Neural progenitor cell (in vitro differentiated cells): ENCODE measurements at regions not wholly inside any gene's neighbourhood (a gene's known extent, or its start where the extent isn't known, plus 50 kb on each side); places are given as distances from the start of the nearest gene placed in this dataset.

Source experiments
- EZH2 ChIP-seq: fragments of 200-600 bp; sonication (generic); IDR thresholded peaks from 2 replicates; pipeline ENCODE4 v1.6.1; 2017; ENCODE audit warnings: antibody characterized with exemption, mild to moderate bottlenecking, moderate library complexity
- EZH2phosphoT487 ChIP-seq: fragments of 200-600 bp; sonication (generic); IDR thresholded peaks from 2 replicates; pipeline ENCODE4 v1.6.1; 2017; ENCODE audit warnings: antibody characterized with exemption
- TF ChIP-seq, protein P1 (sequence below): fragments of 200-600 bp; sonication (generic); IDR thresholded peaks from 2 replicates; pipeline ENCODE4 v1.5.1; 2017; ENCODE audit warnings: antibody characterized with exemption, mild to moderate bottlenecking

GRCh38 chr16:87080571-87081167 lies 236.5 kb downstream of the C16orf95 start:
- TF ChIP-seq EZH2phosphoT487 (no peak), EZH2 (no peak)
- TF ChIP-seq, protein P1, sequence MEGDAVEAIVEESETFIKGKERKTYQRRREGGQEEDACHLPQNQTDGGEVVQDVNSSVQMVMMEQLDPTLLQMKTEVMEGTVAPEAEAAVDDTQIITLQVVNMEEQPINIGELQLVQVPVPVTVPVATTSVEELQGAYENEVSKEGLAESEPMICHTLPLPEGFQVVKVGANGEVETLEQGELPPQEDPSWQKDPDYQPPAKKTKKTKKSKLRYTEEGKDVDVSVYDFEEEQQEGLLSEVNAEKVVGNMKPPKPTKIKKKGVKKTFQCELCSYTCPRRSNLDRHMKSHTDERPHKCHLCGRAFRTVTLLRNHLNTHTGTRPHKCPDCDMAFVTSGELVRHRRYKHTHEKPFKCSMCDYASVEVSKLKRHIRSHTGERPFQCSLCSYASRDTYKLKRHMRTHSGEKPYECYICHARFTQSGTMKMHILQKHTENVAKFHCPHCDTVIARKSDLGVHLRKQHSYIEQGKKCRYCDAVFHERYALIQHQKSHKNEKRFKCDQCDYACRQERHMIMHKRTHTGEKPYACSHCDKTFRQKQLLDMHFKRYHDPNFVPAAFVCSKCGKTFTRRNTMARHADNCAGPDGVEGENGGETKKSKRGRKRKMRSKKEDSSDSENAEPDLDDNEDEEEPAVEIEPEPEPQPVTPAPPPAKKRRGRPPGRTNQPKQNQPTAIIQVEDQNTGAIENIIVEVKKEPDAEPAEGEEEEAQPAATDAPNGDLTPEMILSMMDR: no peak
